ENCODE measurements at regions not wholly inside any gene's neighbourhood (a gene's known extent, or its start where the extent isn't known, plus 50 kb on each side); places are given as distances from the start of the nearest gene placed in this dataset.

DNA sequence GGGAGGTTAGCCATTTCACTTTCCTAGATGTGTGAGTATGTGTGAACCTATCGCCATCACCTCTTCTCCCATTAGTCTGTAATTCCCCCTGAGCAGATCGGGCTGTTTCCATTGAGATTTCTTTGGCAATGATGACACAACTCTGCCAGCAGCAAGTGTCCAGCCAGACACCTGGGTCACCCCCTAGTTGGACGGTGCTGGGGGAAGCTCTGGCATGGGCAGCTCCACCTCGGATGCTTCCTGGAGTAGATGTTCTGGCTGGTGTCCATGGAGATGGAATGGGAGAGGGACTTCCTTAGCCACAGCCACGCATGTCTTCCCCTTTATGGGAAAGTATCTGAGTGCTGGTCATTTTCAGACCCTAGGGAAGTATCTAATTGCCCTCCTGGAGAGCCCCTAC lies 247.9 kb upstream of the RPL38 start:
- TF ChIP-seq POLR2AphosphoS5 (IDR thresholded peaks at IDR 0.05) (no peak), EP300 (IDR thresholded peaks at IDR 0.05; ENCODE audit: low read depth) (no peak), POLR2A (IDR thresholded peaks at IDR 0.05) (no peak)
- TF ChIP-seq, protein P1, sequence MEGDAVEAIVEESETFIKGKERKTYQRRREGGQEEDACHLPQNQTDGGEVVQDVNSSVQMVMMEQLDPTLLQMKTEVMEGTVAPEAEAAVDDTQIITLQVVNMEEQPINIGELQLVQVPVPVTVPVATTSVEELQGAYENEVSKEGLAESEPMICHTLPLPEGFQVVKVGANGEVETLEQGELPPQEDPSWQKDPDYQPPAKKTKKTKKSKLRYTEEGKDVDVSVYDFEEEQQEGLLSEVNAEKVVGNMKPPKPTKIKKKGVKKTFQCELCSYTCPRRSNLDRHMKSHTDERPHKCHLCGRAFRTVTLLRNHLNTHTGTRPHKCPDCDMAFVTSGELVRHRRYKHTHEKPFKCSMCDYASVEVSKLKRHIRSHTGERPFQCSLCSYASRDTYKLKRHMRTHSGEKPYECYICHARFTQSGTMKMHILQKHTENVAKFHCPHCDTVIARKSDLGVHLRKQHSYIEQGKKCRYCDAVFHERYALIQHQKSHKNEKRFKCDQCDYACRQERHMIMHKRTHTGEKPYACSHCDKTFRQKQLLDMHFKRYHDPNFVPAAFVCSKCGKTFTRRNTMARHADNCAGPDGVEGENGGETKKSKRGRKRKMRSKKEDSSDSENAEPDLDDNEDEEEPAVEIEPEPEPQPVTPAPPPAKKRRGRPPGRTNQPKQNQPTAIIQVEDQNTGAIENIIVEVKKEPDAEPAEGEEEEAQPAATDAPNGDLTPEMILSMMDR (IDR thresholded peaks at IDR 0.05): no peak
- H3K36me3 ChIP-seq: no peaks in the 10 kb centered on the region
- H3K4me3 ChIP-seq: no peak overlapping the region
- H3K27ac ChIP-seq: peak overlapping the region; percentile 20 to 71 (median 54)
- peaks cover 0 to 31% (median 20%) of the 10 kb centered on the region in 4 donors for H3K4me1 ChIP-seq
- intact Hi-C loops (cut with DNase I; ENCODE audit: low total_unique reads): no loop called here
- H3K27me3 ChIP-seq: peaks cover 18% of the 10 kb centered on the region
- DNase-seq: no peak
- no peaks in the 10 kb centered on the region for H3K9me3 ChIP-seq
- in situ Hi-C loops (cut with MboI; ENCODE audit: low pct_ligation_motif_present in 1 of 4, low pct_unique_long_range_greater_than_20kb in 1 of 4, low sequenced_read_pairs in 3 of 4): no loop called here
- WGBS, 2 donors (ENCODE audit: low coverage in 1 of 2): 87% methylated on average over 5 of the region's 5 CpGs; no CpG with 5 or more reads in 1 of the 2 donors

DNA sequence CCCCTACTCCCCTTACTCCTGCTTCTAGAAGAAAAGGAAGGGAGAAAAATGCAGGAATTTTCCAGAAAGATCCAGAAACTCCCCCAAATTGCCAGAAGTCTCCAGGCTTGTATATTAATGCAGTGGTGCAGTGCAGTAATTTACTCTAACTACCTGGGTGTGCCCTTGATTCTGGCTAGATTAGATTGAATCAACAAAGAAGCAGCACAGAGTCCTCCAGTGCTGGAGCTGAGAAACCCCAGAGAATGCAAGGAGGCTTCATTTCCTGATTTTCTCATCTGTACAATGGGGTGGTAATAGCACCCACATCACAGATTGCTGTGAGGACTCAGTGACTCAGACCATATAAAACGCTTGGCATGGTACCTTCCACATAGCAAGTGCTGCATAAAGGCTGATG lies 247.3 kb upstream of the RPL38 start:
- DNase-seq: peak; percentile 18
- no peak overlapping the region for H3K4me3 ChIP-seq
- in situ Hi-C loops (cut with MboI; ENCODE audit: low pct_ligation_motif_present in 1 of 4, low pct_unique_long_range_greater_than_20kb in 1 of 4, low sequenced_read_pairs in 3 of 4) (no loop called here), intact Hi-C loops (cut with DNase I; ENCODE audit: low total_unique reads) (no loop called here)
- WGBS, 2 donors (ENCODE audit: low coverage in 1 of 2): 88% methylated on average over 1 of the region's 1 CpG; no CpG with 5 or more reads in 1 of the 2 donors
- no peaks in the 10 kb centered on the region for H3K9me3 ChIP-seq
- H3K36me3 ChIP-seq: no peaks in the 10 kb centered on the region
- peaks cover 0 to 31% (median 20%) of the 10 kb centered on the region in 4 donors for H3K4me1 ChIP-seq
- TF ChIP-seq, protein P1 (IDR thresholded peaks at IDR 0.05): no peak
- TF ChIP-seq EP300 (IDR thresholded peaks at IDR 0.05; ENCODE audit: low read depth): no peak
- H3K27me3 ChIP-seq: peaks cover 18% of the 10 kb centered on the region
- H3K27ac ChIP-seq: peak overlapping the region; percentile 20 to 71 (median 59)

- peak overlapping the region; percentile 20 to 71 (median 59) for H3K27ac ChIP-seq
- TF ChIP-seq POLR2A (IDR thresholded peaks at IDR 0.05) (no peak), POLR2AphosphoS5 (IDR thresholded peaks at IDR 0.05) (no peak), EP300 (IDR thresholded peaks at IDR 0.05; ENCODE audit: low read depth) (no peak)
- TF ChIP-seq, protein P1 (IDR thresholded peaks at IDR 0.05): peak in 4 of 5 experiments; percentile 25 to 41 (median 32)
- H3K27me3 ChIP-seq: peaks cover 12% of the 10 kb centered on the region
- in situ Hi-C loops (cut with MboI; ENCODE audit: low pct_ligation_motif_present in 1 of 4, low pct_unique_long_range_greater_than_20kb in 1 of 4, low sequenced_read_pairs in 3 of 4) (no loop called here), intact Hi-C loops (cut with DNase I; ENCODE audit: low total_unique reads) (no loop called here)
- peak; percentile 69 for DNase-seq
- WGBS, 2 donors (ENCODE audit: low coverage in 1 of 2): 56 to 100% methylated on average over 1 to 15 of the region's 15 CpGs
- H3K9me3 ChIP-seq: no peaks in the 10 kb centered on the region
- no peak overlapping the region for H3K4me3 ChIP-seq
- peaks cover 0 to 31% (median 20%) of the 10 kb centered on the region in 4 donors for H3K4me1 ChIP-seq
- H3K36me3 ChIP-seq: no peaks in the 10 kb centered on the region
Observed at GRCh38 chr17:73956595-73957465, 246.6 kb upstream of the RPL38 start.

DNA sequence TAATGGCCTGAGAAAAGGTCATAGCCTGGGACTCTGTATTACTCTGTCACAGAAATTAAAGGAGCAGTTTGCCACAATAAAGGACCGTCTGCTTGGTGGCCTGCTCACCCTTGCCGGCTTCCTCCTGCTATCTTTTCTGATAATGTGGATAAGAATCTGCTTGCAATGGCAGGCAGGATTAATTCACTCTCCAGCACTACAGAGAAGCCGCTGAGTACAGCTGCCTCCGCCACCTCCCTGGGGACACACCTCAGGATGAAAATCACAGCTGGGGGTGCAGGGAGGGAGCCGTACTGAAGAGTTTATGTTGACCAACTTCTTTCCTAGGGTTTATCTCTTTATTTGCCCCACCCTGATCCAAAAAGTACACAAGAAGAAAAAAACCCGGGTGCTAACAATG lies 245.9 kb upstream of the RPL38 start:
- Histone ChIP-seq H3K4me3 (no peak overlapping the region), H3K4me1 (peaks cover 0 to 24% (median 14%) of the 10 kb centered on the region in 4 donors), H3K9me3 (no peaks in the 10 kb centered on the region), H3K27me3 (peaks cover 4% of the 10 kb centered on the region), H3K27ac (peak overlapping the region in 3 of 4 donors; percentile 51 to 71 (median 67)), H3K36me3 (no peaks in the 10 kb centered on the region)
- WGBS, 2 donors (ENCODE audit: low coverage in 1 of 2): 40 to 44% methylated on average over 2 to 6 of the region's 6 CpGs
- TF ChIP-seq EP300 (IDR thresholded peaks at IDR 0.05; ENCODE audit: low read depth): no peak
- TF ChIP-seq POLR2A (IDR thresholded peaks at IDR 0.05): no peak
- TF ChIP-seq, protein P1 (IDR thresholded peaks at IDR 0.05): no peak
- TF ChIP-seq POLR2AphosphoS5 (IDR thresholded peaks at IDR 0.05): no peak
- in situ Hi-C loops (cut with MboI; ENCODE audit: low pct_ligation_motif_present in 1 of 4, low pct_unique_long_range_greater_than_20kb in 1 of 4, low sequenced_read_pairs in 3 of 4) (no loop called here), intact Hi-C loops (cut with DNase I; ENCODE audit: low total_unique reads) (no loop called here)
- DNase-seq: peak; percentile 47

All from transverse colon (tissue), 4 donors.